Gastrocnemius medialis (tissue), 4 donors: ENCODE measurements at regions not wholly inside any gene's neighbourhood (a gene's known extent, or its start where the extent isn't known, plus 50 kb on each side); places are given as distances from the start of the nearest gene placed in this dataset.

Experiments used
- POLR2A ChIP-seq, 2 donors: fragments of 450-650 bp; IDR thresholded peaks; one replicate each; pipeline ENCODE4 v1.6.1; 2017; ENCODE audit warnings: antibody characterized with exemption in 2 of 2, mild to moderate bottlenecking in 2 of 2, moderate library complexity in 2 of 2
- TF ChIP-seq, protein P1 (sequence below), 5 experiments: fragments of 450-650 bp in 3 of 5; fragments of 200-600 bp in 2 of 5; sonication (generic) in 2 of 5; IDR thresholded peaks in 4 of 5; conservative IDR thresholded peaks in 1 of 5; 1 replicate in 4 of 5; 2 replicates in 1 of 5; pipeline ENCODE4 v1.5.1; 2016 to 2019; ENCODE audit warnings: antibody characterized with exemption in 5 of 5, mild to moderate bottlenecking in 3 of 5, moderate library complexity in 3 of 5

DNA sequence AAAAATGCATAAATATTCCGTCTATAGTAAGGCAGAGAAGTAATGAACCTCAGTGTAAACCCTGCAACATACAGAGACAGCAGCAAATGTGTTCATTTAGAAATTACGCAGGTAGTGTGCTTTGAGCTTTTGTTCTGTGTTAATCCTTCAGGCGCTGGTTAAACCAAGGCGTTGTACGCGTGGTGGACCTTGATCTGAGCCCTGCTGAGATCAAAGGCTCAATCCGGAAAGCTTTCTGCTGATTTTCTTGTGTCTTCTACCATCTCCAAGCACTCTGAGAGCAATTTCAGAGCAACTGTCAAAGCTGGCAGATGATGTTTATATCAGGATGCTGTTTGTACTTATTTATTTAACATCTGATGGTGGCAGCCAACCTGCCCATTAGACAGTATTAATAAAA is 382.8 kb downstream of the CDH26 start:
- TF ChIP-seq, protein P1, sequence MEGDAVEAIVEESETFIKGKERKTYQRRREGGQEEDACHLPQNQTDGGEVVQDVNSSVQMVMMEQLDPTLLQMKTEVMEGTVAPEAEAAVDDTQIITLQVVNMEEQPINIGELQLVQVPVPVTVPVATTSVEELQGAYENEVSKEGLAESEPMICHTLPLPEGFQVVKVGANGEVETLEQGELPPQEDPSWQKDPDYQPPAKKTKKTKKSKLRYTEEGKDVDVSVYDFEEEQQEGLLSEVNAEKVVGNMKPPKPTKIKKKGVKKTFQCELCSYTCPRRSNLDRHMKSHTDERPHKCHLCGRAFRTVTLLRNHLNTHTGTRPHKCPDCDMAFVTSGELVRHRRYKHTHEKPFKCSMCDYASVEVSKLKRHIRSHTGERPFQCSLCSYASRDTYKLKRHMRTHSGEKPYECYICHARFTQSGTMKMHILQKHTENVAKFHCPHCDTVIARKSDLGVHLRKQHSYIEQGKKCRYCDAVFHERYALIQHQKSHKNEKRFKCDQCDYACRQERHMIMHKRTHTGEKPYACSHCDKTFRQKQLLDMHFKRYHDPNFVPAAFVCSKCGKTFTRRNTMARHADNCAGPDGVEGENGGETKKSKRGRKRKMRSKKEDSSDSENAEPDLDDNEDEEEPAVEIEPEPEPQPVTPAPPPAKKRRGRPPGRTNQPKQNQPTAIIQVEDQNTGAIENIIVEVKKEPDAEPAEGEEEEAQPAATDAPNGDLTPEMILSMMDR (IDR thresholded peaks at IDR 0.05 in 4 of 5, conservative IDR thresholded peaks at IDR 0.05 in 1 of 5) = no peak
- no peak for TF ChIP-seq POLR2A (IDR thresholded peaks at IDR 0.05)
